Stimulated activated CD4-positive, alpha-beta T cell treated with anti-CD3 and anti-CD28 coated beads, Interleukin-1b, Interleukin-23, amount 100 ng/mL, for 4 hours (primary cell): ENCODE measurements at regions not wholly inside any gene's neighbourhood (a gene's known extent, or its start where the extent isn't known, plus 50 kb on each side); places are given as distances from the start of the nearest gene placed in this dataset.

ENCODE experiments used
- DNase-seq, 2 donors: peaks; one replicate each; pipeline ENCODE4 v3.0.0-alpha.2; 2020; ENCODE audit warnings: low read depth in 2 of 2

GRCh38 chr2:3960106-3960505 is 256.7 kb downstream of the DCDC2C start:
- no peak for DNase-seq

GRCh38 chr2:3962719-3963118 is 259.3 kb downstream of the DCDC2C start:
- DNase-seq, result no peak

- DNase-seq, result no peak
These were observed 261.8 kb downstream of the DCDC2C start for GRCh38 chr2:3965211-3965610.

DNA sequence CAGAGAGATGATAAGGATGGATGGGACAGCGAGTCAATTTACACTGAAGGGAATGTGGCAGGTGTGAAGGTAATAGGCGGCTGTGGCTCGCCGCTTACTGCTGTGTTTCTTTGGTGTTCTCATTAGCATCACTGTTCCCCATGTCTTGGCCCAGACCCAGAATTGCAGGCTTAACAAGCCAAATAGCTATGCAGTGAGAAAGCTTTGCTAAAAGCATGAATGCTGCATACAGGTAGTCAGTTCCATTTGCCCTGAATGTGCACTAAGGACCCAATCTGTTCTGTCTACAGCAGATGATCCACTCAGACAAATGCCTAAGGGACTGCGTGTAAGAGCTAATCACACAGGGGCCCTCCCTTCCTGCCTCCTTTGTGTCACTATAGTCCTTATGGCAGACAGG is 262.6 kb downstream of the DCDC2C start:
- DNase-seq, result no peak

DNA sequence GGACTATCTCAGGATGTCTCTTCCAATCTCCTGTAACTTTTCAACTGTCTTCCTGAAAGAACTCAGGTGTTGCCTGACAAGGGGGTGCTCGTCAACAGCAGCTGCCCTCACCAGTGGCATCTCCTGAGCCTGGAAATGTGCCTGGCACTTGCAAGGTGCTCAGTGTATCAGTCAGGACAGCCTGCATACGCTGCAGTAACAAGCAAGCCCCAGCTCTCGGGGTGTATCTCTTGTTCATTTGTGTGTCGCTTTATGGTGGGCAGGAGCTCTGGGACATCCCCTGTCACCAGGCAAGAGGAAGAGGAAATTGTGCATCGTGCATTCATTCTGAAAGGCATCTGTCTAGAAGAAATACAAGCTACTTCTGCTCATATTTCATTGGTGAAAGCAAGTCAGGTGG is 263.1 kb downstream of the DCDC2C start:
- DNase-seq, result no peak

DNA sequence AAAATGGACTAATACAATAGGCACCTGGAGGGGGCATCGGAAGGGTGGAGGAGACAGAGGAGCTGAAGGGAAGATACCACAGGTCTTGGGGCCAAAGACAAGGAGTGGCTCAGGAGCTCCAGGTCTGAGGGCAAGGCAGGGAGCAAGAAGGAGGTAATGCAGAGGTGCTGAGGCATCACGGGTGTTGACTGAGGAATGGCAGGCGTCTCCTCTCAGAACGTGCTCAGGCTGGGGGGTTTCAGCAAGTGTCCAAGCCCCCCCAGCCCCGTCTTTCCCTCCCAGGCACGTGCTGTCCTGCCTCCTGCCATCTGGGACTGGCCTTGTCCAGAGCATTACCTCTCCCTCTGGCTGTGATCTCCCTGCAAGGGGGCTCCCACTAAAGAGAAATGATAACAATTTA is 265.4 kb downstream of the DCDC2C start:
- DNase-seq, result no peak

GRCh38 chr2:3970791-3971651 is 267.6 kb downstream of the DCDC2C start:
- DNase-seq, result no peak

DNA sequence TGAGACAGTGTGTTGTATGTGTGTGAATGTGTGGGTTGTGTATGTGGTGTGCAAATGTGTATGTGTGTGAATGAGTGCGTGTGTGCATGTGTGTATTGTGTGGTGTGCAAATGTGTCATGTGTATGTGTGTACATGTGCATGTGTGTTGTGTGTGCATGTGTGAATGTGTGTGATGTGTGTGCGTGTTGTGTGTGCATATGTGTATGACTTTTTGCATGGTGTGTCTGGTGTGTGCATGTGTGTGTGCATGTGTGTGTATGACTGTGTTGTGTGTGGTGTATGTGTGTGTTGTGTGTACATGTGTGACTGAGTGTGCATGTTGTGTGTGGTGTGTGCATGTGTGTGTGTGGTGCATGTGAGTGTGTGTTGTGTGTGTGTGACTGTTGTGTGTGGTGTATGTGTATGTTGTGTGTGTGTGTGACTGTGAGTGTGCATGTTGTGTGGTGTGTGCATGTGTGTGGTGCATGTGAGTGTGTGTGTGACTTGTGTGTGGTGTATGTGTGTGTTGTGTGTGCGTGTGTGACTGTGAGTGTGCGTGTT is 268.3 kb downstream of the DCDC2C start:
- DNase-seq, result no peak

DNA sequence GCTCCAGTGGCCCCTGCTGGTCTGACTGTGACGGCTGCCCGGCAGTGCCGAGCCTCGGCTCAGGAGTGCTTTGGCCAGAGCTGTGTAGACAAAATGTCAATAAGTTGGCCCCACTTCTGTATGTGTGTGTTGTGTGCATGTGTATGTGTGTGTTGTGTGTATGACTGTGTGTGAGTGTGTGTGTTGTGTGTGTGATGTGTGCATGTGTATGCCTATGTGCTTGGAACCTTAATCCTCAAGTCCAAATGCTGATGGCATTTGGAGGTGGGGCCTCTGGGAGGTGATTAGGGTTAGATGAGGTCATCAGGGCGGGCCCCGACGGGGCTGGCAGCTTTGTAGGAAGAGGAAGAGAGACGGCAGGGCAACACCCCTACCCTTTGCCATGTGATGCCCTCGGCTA is 269.0 kb downstream of the DCDC2C start:
- DNase-seq, result no peak

DNA sequence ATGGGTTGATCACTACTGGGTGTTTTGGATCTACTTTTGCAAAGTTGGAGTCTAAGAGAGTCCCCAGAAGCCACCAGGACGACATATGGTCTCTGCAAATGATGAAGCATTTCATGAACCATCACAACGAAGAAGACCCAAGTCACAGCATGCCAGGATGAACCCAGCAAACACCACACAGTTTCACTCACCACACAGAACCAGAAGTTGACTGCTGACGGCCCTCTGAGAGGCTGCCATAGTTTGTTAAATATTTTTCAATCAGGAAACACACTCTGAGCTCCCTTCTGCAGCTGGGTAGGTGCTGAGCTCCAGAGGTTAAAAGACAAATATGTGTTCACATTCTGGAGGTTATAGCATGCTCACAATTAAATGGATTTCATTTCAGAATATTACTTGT is 271.4 kb downstream of the DCDC2C start:
- DNase-seq, result no peak

GRCh38 chr2:3981446-3981987 is 278.1 kb downstream of the DCDC2C start:
- DNase-seq, result no peak

DNA sequence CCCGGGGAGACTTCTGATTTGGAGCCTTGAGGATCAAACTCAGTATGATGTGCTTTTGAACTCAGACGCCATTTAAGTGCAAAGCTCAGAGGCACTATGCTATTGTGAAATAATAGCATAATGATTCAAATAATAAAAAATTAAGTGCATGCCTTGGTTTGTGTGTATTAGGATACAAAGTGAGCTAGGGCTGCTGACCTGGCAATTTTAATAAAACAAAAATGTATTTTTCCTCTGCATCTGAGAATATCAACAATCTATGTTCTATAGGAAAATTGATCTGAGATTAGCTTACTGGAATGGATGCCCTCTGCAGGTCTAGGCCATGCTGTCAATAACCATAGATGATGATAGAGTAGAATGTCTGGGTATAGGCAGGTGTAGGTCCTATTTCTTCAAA is 278.8 kb downstream of the DCDC2C start:
- no peak for DNase-seq

DNA sequence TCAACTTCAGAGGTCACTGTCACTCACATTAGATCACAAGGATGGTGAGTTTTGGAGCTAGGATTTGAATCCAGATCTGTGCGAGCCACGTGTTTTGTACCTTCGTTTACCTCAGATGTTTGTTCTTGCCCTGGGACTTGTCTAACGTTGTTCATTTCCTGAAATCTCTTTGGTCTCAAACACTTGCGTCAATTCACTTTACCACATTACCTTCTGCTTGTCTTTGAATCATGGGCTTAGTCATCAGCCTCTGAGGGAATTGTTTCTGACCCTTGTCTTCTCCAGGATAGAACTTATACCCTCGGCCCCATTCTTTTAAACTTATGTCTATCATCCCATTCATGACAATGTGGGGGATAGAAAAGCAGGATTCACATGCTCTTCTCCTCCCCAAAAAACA is 282.7 kb downstream of the DCDC2C start:
- no peak for DNase-seq

DNA sequence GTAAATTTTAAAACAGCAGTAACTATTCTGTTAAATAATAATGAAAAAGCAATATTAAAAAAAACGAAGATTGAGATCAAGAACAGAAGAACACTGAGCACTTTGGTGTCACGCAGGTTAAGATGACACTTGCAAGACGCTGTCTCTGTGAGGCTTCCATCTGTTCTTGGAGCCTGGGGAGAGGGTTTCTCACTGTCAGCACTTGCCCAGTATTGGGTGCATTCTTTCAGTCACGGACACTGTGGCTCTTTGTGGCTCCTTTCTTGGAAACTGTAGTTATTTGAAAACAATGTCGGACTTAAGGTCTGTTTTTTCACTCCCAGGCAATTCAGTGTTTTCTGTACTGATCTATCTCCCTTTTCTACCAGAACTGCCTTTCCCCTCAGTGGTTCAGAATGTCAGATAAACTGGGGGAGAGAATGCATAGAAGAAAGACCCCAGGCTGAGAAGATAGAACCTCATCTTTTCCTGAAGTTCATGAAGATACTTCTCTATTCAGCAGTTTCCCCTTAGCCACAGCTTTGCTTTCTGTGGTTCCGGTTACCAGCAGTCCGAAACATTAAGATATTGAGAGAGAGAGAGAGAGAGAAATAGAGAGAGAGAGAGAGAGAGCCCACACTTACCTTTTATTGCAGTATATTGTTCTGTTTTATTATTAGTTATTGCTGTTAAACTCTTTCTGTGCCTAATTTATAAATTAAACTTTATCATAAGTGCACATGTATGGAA is 283.3 kb downstream of the DCDC2C start:
- no peak for DNase-seq

DNA sequence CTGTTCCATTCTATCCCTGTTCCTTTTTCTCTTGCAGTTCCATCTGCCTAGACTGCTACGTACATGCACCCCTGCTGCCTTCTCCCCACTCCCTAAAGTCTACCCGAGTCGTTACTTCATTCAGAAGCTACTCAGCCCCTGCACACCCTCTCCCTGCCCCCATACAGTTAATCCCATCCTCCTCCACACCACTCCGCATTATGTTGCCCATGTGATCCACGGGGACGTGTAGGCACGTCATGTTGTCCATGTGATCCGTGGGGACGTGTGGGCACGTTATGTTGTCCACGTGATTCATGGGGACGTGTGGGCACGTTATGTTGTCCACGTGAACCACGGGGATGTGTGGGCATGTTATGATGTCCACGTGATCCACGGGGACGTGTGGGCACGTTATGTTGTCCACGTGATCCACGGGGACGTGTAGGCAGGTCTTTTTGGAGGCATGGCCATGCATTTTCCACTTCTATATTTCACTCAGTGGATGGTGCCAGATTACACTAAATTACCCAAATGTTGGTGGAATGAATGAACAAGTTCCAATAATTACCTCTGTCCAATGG is 299.5 kb downstream of the DCDC2C start:
- DNase-seq, result no peak

- no peak for DNase-seq
These were observed 308.8 kb downstream of the DCDC2C start for GRCh38 chr2:4012197-4012596.

DNA sequence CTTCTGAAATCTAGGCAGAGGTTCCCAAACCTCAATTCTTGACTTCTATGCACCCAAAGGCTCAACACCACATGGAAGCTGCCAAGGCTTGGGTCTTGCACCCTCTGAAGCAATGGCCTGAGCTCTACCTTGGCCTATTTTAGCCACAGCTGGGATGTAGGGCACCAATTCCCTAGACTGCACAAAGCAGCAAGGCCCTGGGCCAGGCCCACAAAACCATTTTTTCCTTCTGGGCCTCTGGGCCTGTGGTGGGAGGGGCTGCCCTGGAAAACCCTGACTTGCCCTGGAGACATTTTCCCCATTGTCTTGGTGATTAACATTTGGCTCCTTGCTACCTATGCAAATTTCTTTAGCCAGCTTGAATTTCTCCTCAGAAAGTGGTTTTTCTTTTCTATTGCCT is 315.2 kb downstream of the DCDC2C start:
- no peak for DNase-seq

DNA sequence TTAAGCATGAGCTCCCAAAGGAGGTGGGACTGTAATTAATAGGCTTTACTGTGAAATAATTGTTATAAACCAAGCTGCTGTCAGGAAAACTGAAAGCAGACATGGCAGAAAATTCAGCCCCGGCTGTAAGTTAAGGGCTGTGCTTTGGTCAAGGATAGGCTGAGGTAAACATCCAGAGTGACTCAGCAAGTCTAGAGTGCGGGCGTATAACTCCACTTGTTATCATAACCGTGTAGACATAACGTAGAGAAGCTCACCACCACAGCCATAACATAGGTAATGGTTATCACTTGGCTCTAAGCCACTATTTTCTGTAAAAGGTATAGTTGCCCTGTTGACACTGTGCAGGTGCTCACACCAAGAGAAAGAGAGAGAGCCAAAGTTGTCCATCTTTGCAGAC is 316.8 kb downstream of the DCDC2C start:
- DNase-seq, result no peak

- no peak for DNase-seq
These were observed 317.3 kb downstream of the DCDC2C start for GRCh38 chr2:4020649-4021048.

DNA sequence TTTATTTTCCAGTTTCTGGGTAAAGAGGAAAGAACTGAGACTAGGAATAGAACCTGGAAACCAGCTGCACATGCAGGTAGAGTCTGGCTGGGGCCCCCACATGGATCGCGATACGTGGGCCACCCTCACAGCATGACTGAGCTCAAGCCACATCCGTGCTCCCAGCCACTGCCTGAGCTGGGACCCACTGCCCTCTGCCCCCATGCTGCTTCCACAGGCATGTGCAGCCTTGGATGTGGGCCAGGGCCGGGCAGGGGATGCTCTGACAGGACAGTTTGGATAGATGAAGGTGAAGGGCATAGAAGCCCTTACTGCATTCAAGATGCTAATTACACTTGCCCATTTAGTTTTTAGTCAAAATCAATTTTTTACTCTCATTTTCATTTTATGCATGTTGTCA is 321.2 kb downstream of the DCDC2C start:
- no peak for DNase-seq

GRCh38 chr2:4029081-4029480 is 325.7 kb downstream of the DCDC2C start:
- no peak for DNase-seq

DNA sequence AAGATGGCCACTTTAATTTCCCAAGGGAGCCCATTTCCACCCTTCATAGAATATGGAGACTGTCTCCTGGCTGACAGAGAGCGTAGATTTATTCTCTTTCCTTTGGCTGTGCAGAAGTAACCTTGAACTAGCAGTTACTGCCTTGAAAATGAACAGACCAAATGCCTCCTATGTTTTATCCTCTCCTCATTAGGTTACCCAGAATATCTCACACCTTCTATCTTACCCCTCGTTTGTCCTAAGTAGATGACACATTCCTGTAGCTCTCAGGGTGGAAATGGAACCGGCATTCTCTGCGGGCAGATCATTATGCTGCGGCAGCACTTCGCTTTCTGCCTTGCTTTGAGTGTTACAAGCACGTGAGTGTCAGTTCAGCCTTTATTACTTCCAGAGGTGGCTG is 336.5 kb downstream of the DCDC2C start:
- DNase-seq, result no peak
